IMR-90 (cell line): ENCODE measurements at regions not wholly inside any gene's neighbourhood (a gene's known extent, or its start where the extent isn't known, plus 50 kb on each side); places are given as distances from the start of the nearest gene placed in this dataset.

Experiments
- ATAC-seq: fragments of 200-7000 bp; cut with Tn5 transposase; 2 replicates; pipeline ENCODE4 v1.9.1; 2020; ENCODE audit warnings: low read depth, mild to moderate bottlenecking, moderate library complexity
- BruUV-seq: library from RNA; stranded (reverse); fragments of 400-500 nt; replicated peaks from 2 replicates; lab custom pipeline; 2021; lab: Mats Ljungman, UMichigan
- CTCF ChIA-PET: fragments of 300-600 bp; formaldehyde crosslinking; extraction: SDS; loops from one replicate; lab custom pipeline; 2021; ENCODE audit warnings: antibody characterized with exemption; lab: Yijun Ruan, JAX
- POLR2A ChIA-PET: fragments of 300-600 bp; sonication (Branson Sonifier 250); formaldehyde crosslinking; loops from one replicate; lab custom pipeline; 2022; ENCODE audit warnings: antibody characterized with exemption; ENCODE audit not compliant: unreplicated experiment; lab: Charles Lee
- DNase-seq: peaks from one replicate; pipeline ENCODE4 v3.0.0; 2013
- H2AFZ ChIP-seq: replicated peaks from 2 replicates; pipeline ENCODE3; 2013; ENCODE audit warnings: low read length, mild to moderate bottlenecking; ENCODE audit not compliant: poor library complexity
- H2AK5ac ChIP-seq: 2 replicates; pipeline ENCODE4 v1.6.1; 2013; ENCODE audit warnings: low read depth, low read length, inconsistent platforms
- H2AK9ac ChIP-seq: replicated peaks from 2 replicates; pipeline ENCODE3; 2013; ENCODE audit warnings: mild to moderate bottlenecking, low read depth, low read length, moderate library complexity; ENCODE audit not compliant: poor library complexity
- H2BK120ac ChIP-seq: 2 replicates; pipeline ENCODE4 v1.6.1; 2013; ENCODE audit warnings: low read depth, low read length, inconsistent platforms
- H2BK15ac ChIP-seq: 3 replicates; pipeline ENCODE4 v1.6.1; 2013; ENCODE audit warnings: low read depth, low read length, inconsistent platforms
- H2BK20ac ChIP-seq: 2 replicates; pipeline ENCODE4 v1.6.1; 2013; ENCODE audit warnings: low read depth, mild to moderate bottlenecking, inconsistent platforms, low read length, moderate library complexity
- H2BK5ac ChIP-seq: 2 replicates; pipeline ENCODE4 v1.6.1; 2013; ENCODE audit warnings: mild to moderate bottlenecking, low read depth, low read length, inconsistent platforms; ENCODE audit not compliant: poor library complexity, severe bottlenecking
- H3K14ac ChIP-seq: replicated peaks from 2 replicates; pipeline ENCODE4 v1.6.1; 2013; ENCODE audit warnings: low read depth, low read length, inconsistent platforms
- H3K18ac ChIP-seq: 2 replicates; pipeline ENCODE4 v1.6.1; 2013; ENCODE audit warnings: low read depth, low read length, control low read depth
- H3K23ac ChIP-seq: 2 replicates; pipeline ENCODE4 v1.6.1; 2013; ENCODE audit warnings: low read depth, low read length, inconsistent platforms
- H3K27ac ChIP-seq: 2 replicates; pipeline ENCODE4 v1.5.1; 2013; ENCODE audit warnings: mild to moderate bottlenecking, control low read depth, low read length; ENCODE audit not compliant: insufficient read depth
- H3K27me3 ChIP-seq: 2 replicates; pipeline ENCODE4 v1.6.1; 2013; ENCODE audit warnings: low read length; ENCODE audit not compliant: control insufficient read depth, insufficient read depth
- H3K36me3 ChIP-seq: 2 replicates; pipeline ENCODE4 v1.6.1; 2013; ENCODE audit warnings: low read length, mixed read lengths; ENCODE audit not compliant: control insufficient read depth, insufficient read depth
- H3K4ac ChIP-seq: 2 replicates; pipeline ENCODE4 v1.6.1; 2013; ENCODE audit warnings: low read depth, low read length, inconsistent platforms
- H3K4me1 ChIP-seq: 2 replicates; pipeline ENCODE4 v1.6.1; 2013; ENCODE audit warnings: low read length, mixed read lengths; ENCODE audit not compliant: control insufficient read depth, insufficient read depth
- H3K4me2 ChIP-seq: 2 replicates; pipeline ENCODE4 v1.6.1; 2013; ENCODE audit warnings: low read depth, mild to moderate bottlenecking, control low read depth, low read length, moderate library complexity
- H3K4me3 ChIP-seq: 2 replicates; pipeline ENCODE4 v1.5.1; 2013; ENCODE audit warnings: low read depth, mild to moderate bottlenecking, control low read depth, low read length, moderate library complexity; ENCODE audit not compliant: insufficient read depth
- H3K56ac ChIP-seq: 2 replicates; pipeline ENCODE4 v1.6.1; 2013; ENCODE audit warnings: low read length, inconsistent platforms; ENCODE audit not compliant: insufficient read depth; ENCODE audit errors: extremely low read depth
- H3K79me1 ChIP-seq, 2 experiments: 2 replicates each; pipeline ENCODE4 v1.6.1; 2013; ENCODE audit warnings: low read length in 2 of 2, inconsistent platforms in 1 of 2, low read depth in 1 of 2
- H3K9ac ChIP-seq: 2 replicates; pipeline ENCODE4 v1.6.1; 2013; ENCODE audit warnings: low read depth, low read length, control low read depth
- H3K9me1 ChIP-seq: 2 replicates; pipeline ENCODE4 v1.6.1; 2013; ENCODE audit warnings: low read length, inconsistent platforms; ENCODE audit not compliant: insufficient read depth
- H3K9me3 ChIP-seq: 2 replicates; pipeline ENCODE4 v1.6.1; 2013; ENCODE audit warnings: low read length; ENCODE audit not compliant: control insufficient read depth, insufficient read depth
- H4K20me1 ChIP-seq: 2 replicates; pipeline ENCODE4 v1.6.1; 2013; ENCODE audit warnings: low read length, inconsistent platforms; ENCODE audit not compliant: insufficient read depth
- H4K5ac ChIP-seq: 2 replicates; pipeline ENCODE4 v1.6.1; 2013; ENCODE audit warnings: mild to moderate bottlenecking, low read depth, low read length, control low read depth
- H4K8ac ChIP-seq, 2 experiments: 2 replicates each; pipeline ENCODE4 v1.6.1; 2013; ENCODE audit warnings: low read depth in 2 of 2, low read length in 2 of 2, control low read depth in 1 of 2, inconsistent platforms in 1 of 2
- H4K91ac ChIP-seq: 2 replicates; pipeline ENCODE4 v1.6.1; 2013; ENCODE audit warnings: low read depth, low read length, inconsistent platforms; ENCODE audit not compliant: insufficient read depth
- BHLHE40 ChIP-seq: fragments of 150-350 bp; IDR thresholded peaks from 2 replicates; pipeline ENCODE4 v1.6.1; 2016; ENCODE audit warnings: mild to moderate bottlenecking, low read depth, low read length
- CEBPB ChIP-seq: IDR thresholded peaks from 2 replicates; pipeline ENCODE4 v1.6.1; 2012; ENCODE audit warnings: low read depth, low read length, improper control_type of control experiment
- CHD1 ChIP-seq: IDR thresholded peaks from 2 replicates; pipeline ENCODE4 v1.6.1; 2012; ENCODE audit warnings: low read depth, low read length, improper control_type of control experiment
- CTCF ChIP-seq: conservative IDR thresholded peaks from 2 replicates; pipeline ENCODE4 v1.5.1; 2012; ENCODE audit warnings: mild to moderate bottlenecking, low read depth, low read length, improper control_type of control experiment
- ELK1 ChIP-seq: fragments of 150-350 bp; IDR thresholded peaks from 2 replicates; pipeline ENCODE4 v1.6.1; 2016; ENCODE audit warnings: low read depth, mild to moderate bottlenecking, low read length, moderate library complexity, borderline replicate concordance
- FOS ChIP-seq: fragments of 150-350 bp; IDR thresholded peaks from 2 replicates; pipeline ENCODE4 v1.6.1; 2016; ENCODE audit warnings: low read depth, low read length
- MAFK ChIP-seq: IDR thresholded peaks from 2 replicates; pipeline ENCODE4 v1.6.1; 2012; ENCODE audit warnings: low read depth, low read length, improper control_type of control experiment
- MAZ ChIP-seq: IDR thresholded peaks from 2 replicates; pipeline ENCODE4 v1.6.1; 2012; ENCODE audit warnings: low read depth, mild to moderate bottlenecking, low read length, improper control_type of control experiment, moderate library complexity, borderline replicate concordance
- MXI1 ChIP-seq: IDR thresholded peaks from 2 replicates; pipeline ENCODE4 v1.6.1; 2012; ENCODE audit warnings: low read depth, mild to moderate bottlenecking, low read length, moderate library complexity, borderline replicate concordance
- NFE2L2 ChIP-seq: fragments of 150-350 bp; IDR thresholded peaks from 2 replicates; pipeline ENCODE4 v1.6.1; 2016; ENCODE audit warnings: low read depth, mild to moderate bottlenecking, low read length
- POLR2A ChIP-seq: IDR thresholded peaks from 2 replicates; pipeline ENCODE4 v1.6.1; 2012; ENCODE audit warnings: mild to moderate bottlenecking, low read depth, low read length
- RAD21 ChIP-seq: IDR thresholded peaks from 2 replicates; pipeline ENCODE4 v1.6.1; 2012; ENCODE audit warnings: low read length, improper control_type of control experiment
- RCOR1 ChIP-seq: IDR thresholded peaks from 2 replicates; pipeline ENCODE4 v1.6.1; 2012; ENCODE audit warnings: mild to moderate bottlenecking, low read length, improper control_type of control experiment; ENCODE audit not compliant: insufficient replicate concordance
- RFX5 ChIP-seq: IDR thresholded peaks from 2 replicates; pipeline ENCODE4 v1.8.0; 2012; ENCODE audit warnings: low read depth, mild to moderate bottlenecking, low read length, moderate library complexity
- SMC3 ChIP-seq: fragments of 150-350 bp; IDR thresholded peaks from 2 replicates; pipeline ENCODE4 v1.6.1; 2016; ENCODE audit warnings: low read depth, mild to moderate bottlenecking, antibody characterized with exemption, low read length, moderate library complexity
- USF2 ChIP-seq: fragments of 150-350 bp; IDR thresholded peaks from 2 replicates; pipeline ENCODE4 v1.6.1; 2017; ENCODE audit warnings: mild to moderate bottlenecking, antibody characterized with exemption, low read length, low read depth
- WGBS, 2 experiments: methylation state at CpG; one replicate each; pipeline versions ENCODE4 v1.1.5 to v1.1.7; 2013; ENCODE audit warnings: missing lambda C conversion rate in 2 of 2; ENCODE audit not compliant: insufficient read length in 1 of 2; ENCODE audit errors: extremely low coverage in 2 of 2; 5-methylcytosine and 5-hydroxymethylcytosine counted together
- dilution Hi-C: fragments of 300-500 bp; cut with HindIII; formaldehyde crosslinking; loops from one replicate; pipeline ENCODE4 v1.14.3; 2018; ENCODE audit warnings: low sequenced_read_pairs; ENCODE audit not compliant: unreplicated experiment
- in situ Hi-C: fragments of 300-500 bp; cut with MboI; formaldehyde crosslinking; loops from 3 replicates; pipeline ENCODE4 v1.14.3; 2019; ENCODE audit warnings: low sequenced_read_pairs, inconsistent platforms, mixed read lengths
- intact Hi-C: fragments of 100-400 bp; cut with micrococcal nuclease; formaldehyde crosslinking; loops from 2 replicates; pipeline ENCODE4 v1.10.0; 2022

- no peaks in the 10 kb centered on the region for H3K36me3 ChIP-seq
- no peaks in the 10 kb centered on the region for H3K9me1 ChIP-seq
- H3K9ac ChIP-seq, result no peak overlapping the region
- H3K4me1 ChIP-seq, result no peaks in the 10 kb centered on the region
- H3K4me3 ChIP-seq, result no peak overlapping the region
- no peak overlapping the region for H4K91ac ChIP-seq
- no peak overlapping the region for H2BK5ac ChIP-seq
- no CpG with 5 or more reads among the region's 10 CpGs for WGBS, 2 experiments
- no peak overlapping the region for H3K4me2 ChIP-seq
- intact Hi-C loops, result no loop called here
- H2BK20ac ChIP-seq, result no peak overlapping the region
- H2BK15ac ChIP-seq, result no peak overlapping the region
- no peaks in the 10 kb centered on the region for H3K79me1 ChIP-seq
- no peak overlapping the region for H2AK5ac ChIP-seq
- H3K27ac ChIP-seq, result no peak overlapping the region
- no peak overlapping the region for H4K5ac ChIP-seq
- no peak overlapping the region for H2AFZ ChIP-seq
- no peak overlapping the region for H2BK120ac ChIP-seq
- no peaks in the 10 kb centered on the region for H4K20me1 ChIP-seq
- dilution Hi-C loops, result no loop called here
- no peak overlapping the region for H3K18ac ChIP-seq
- H3K14ac ChIP-seq, result no peak overlapping the region
- TF ChIP-seq FOS (no peak), CHD1 (no peak), RCOR1 (no peak), SMC3 (no peak), ELK1 (no peak), CEBPB (no peak), NFE2L2 (no peak), CTCF (no peak), POLR2A (no peak), RFX5 (no peak), MXI1 (no peak), RAD21 (no peak), USF2 (no peak), MAFK (no peak), BHLHE40 (no peak), MAZ (no peak)
- no peaks in the 10 kb centered on the region for H3K27me3 ChIP-seq
- in situ Hi-C loops, result no loop called here
- H3K9me3 ChIP-seq, result peaks cover 21% of the 10 kb centered on the region
- H2AK9ac ChIP-seq, result no peak overlapping the region
- no TSS peak for BruUV-seq
- H4K8ac ChIP-seq, result no peak overlapping the region
- ChIA-PET CTCF (no interaction called here), POLR2A (no interaction called here)
- no peak overlapping the region for H3K56ac ChIP-seq
- no peak for DNase-seq
- H3K4ac ChIP-seq, result no peak overlapping the region
- no peak for ATAC-seq
- no peak overlapping the region for H3K23ac ChIP-seq
Measured at GRCh38 chr12:32983332-32983731, 86.8 kb upstream of the PKP2 start.
